Fibroblast of villous mesenchyme (primary cell): ENCODE measurements at regions not wholly inside any gene's neighbourhood (a gene's known extent, or its start where the extent isn't known, plus 50 kb on each side); places are given as distances from the start of the nearest gene placed in this dataset.

ENCODE experiments used
- DNase-seq: peaks from one replicate; pipeline ENCODE4 v3.0.0-alpha.2; 2010; ENCODE audit warnings: low read depth
- H3K4me3 ChIP-seq: 2 replicates; pipeline ENCODE4 v1.5.1; 2011; ENCODE audit warnings: low read depth, mild to moderate bottlenecking, low read length
- CTCF ChIP-seq: IDR thresholded peaks from 2 replicates; pipeline ENCODE4 v1.5.1; 2012; ENCODE audit warnings: low read depth, mild to moderate bottlenecking, low read length; ENCODE audit not compliant: insufficient read depth

GRCh38 chr5:166358127-166358830 is 1933.2 kb upstream of the WWC1 start:
- no peak for TF ChIP-seq CTCF
- no peak overlapping the region for H3K4me3 ChIP-seq
- DNase-seq: no peak

GRCh38 chr5:166363087-166363760 is 1928.2 kb upstream of the WWC1 start:
- DNase-seq: no peak
- TF ChIP-seq CTCF: no peak
- H3K4me3 ChIP-seq: no peak overlapping the region

GRCh38 chr5:166365164-166365563 is 1926.3 kb upstream of the WWC1 start:
- no peak for DNase-seq
- no peak overlapping the region for H3K4me3 ChIP-seq
- no peak for TF ChIP-seq CTCF

GRCh38 chr5:166367391-166367790 is 1924.1 kb upstream of the WWC1 start:
- no peak for DNase-seq
- TF ChIP-seq CTCF: no peak
- H3K4me3 ChIP-seq: no peak overlapping the region

GRCh38 chr5:166369346-166369745 is 1922.1 kb upstream of the WWC1 start:
- peak; percentile 91 for DNase-seq
- H3K4me3 ChIP-seq: no peak overlapping the region
- TF ChIP-seq CTCF: no peak

- DNase-seq: no peak
- H3K4me3 ChIP-seq: no peak overlapping the region
- TF ChIP-seq CTCF: no peak
Measured at GRCh38 chr5:166369807-166370206, 1921.6 kb upstream of the WWC1 start.
